H9 (cell line): ENCODE measurements at regions not wholly inside any gene's neighbourhood (a gene's known extent, or its start where the extent isn't known, plus 50 kb on each side); places are given as distances from the start of the nearest gene placed in this dataset.

Experiments used
- DNase-seq: peaks from one replicate; pipeline ENCODE4 v3.0.0-alpha.2; 2017
- H2AFZ ChIP-seq: one replicate; pipeline ENCODE4 v1.6.1; 2013; ENCODE audit warnings: mild to moderate bottlenecking, low read length, control low read depth, moderate library complexity
- H2AK5ac ChIP-seq: 2 replicates; pipeline ENCODE4 v1.6.1; 2013; ENCODE audit warnings: low read length, control low read depth, mixed read lengths; ENCODE audit not compliant: insufficient read length
- H2BK120ac ChIP-seq: one replicate; pipeline ENCODE4 v1.6.1; 2013; ENCODE audit warnings: low read depth, mild to moderate bottlenecking, low read length, control low read depth, inconsistent platforms; ENCODE audit not compliant: poor library complexity, severe bottlenecking
- H2BK12ac ChIP-seq: 2 replicates; pipeline ENCODE4 v1.6.1; 2013; ENCODE audit warnings: low read length, control low read depth, mixed read lengths, low read depth; ENCODE audit not compliant: insufficient read length
- H2BK15ac ChIP-seq: 2 replicates; pipeline ENCODE4 v1.6.1; 2013; ENCODE audit warnings: low read depth, low read length, control low read depth
- H2BK20ac ChIP-seq: one replicate; pipeline ENCODE4 v1.6.1; 2013; ENCODE audit warnings: low read depth, mild to moderate bottlenecking, low read length, control low read depth, inconsistent platforms; ENCODE audit not compliant: poor library complexity, severe bottlenecking
- H2BK5ac ChIP-seq: 2 replicates; pipeline ENCODE4 v1.6.1; 2013; ENCODE audit warnings: low read length, control low read depth, mixed read lengths; ENCODE audit not compliant: insufficient read length
- H3K14ac ChIP-seq: 2 replicates; pipeline ENCODE4 v1.6.1; 2013; ENCODE audit warnings: low read length, control low read depth; ENCODE audit not compliant: insufficient read depth
- H3K18ac ChIP-seq: 2 replicates; pipeline ENCODE4 v1.6.1; 2013; ENCODE audit warnings: low read depth, mild to moderate bottlenecking, mixed read lengths, low read length, control low read depth; ENCODE audit not compliant: insufficient read length
- H3K23ac ChIP-seq: 2 replicates; pipeline ENCODE4 v1.6.1; 2013; ENCODE audit warnings: low read length, control low read depth, mixed read lengths, low read depth; ENCODE audit not compliant: insufficient read length
- H3K23me2 ChIP-seq: 2 replicates; pipeline ENCODE4 v1.6.1; 2013; ENCODE audit warnings: low read depth, mild to moderate bottlenecking, mixed read lengths, low read length, control low read depth; ENCODE audit not compliant: insufficient read length, poor library complexity, severe bottlenecking
- H3K27ac ChIP-seq: 2 replicates; pipeline ENCODE4 v1.5.1; 2013; ENCODE audit warnings: low read length, control low read depth, mixed read lengths, low read depth; ENCODE audit not compliant: insufficient read length
- H3K27me3 ChIP-seq: 2 replicates; pipeline ENCODE4 v1.6.1; 2013; ENCODE audit warnings: low read length, control low read depth, inconsistent platforms; ENCODE audit not compliant: insufficient read depth
- H3K4ac ChIP-seq: 2 replicates; pipeline ENCODE4 v1.6.1; 2013; ENCODE audit warnings: low read depth, mild to moderate bottlenecking, control low read depth, inconsistent platforms, low read length, moderate library complexity
- H3K4me1 ChIP-seq: 2 replicates; pipeline ENCODE4 v1.6.1; 2013; ENCODE audit warnings: low read length, control low read depth, inconsistent platforms; ENCODE audit not compliant: insufficient read depth
- H3K4me2 ChIP-seq: 2 replicates; pipeline ENCODE4 v1.6.1; 2013; ENCODE audit warnings: low read length, control low read depth, mixed read lengths; ENCODE audit not compliant: insufficient read length, insufficient read depth
- H3K56ac ChIP-seq: 2 replicates; pipeline ENCODE4 v1.6.1; 2013; ENCODE audit warnings: low read depth, mild to moderate bottlenecking, mixed read lengths, low read length, control low read depth; ENCODE audit not compliant: insufficient read length
- H3K79me1 ChIP-seq: 2 replicates; pipeline ENCODE4 v1.6.1; 2013; ENCODE audit warnings: low read depth, mild to moderate bottlenecking, moderate library complexity, low read length, control low read depth, inconsistent platforms; ENCODE audit not compliant: insufficient read depth, poor library complexity, severe bottlenecking
- H3K79me2 ChIP-seq: 2 replicates; pipeline ENCODE4 v1.6.1; 2013; ENCODE audit warnings: low read length, control low read depth, inconsistent platforms; ENCODE audit not compliant: insufficient read depth
- H3K9ac ChIP-seq: 2 replicates; pipeline ENCODE4 v1.6.1; 2013; ENCODE audit warnings: low read length, control low read depth, mixed read lengths; ENCODE audit not compliant: insufficient read length; ENCODE audit errors: extremely low read depth
- H3K9me3 ChIP-seq: one replicate; pipeline ENCODE4 v1.6.1; 2013; ENCODE audit warnings: low read depth, low read length, inconsistent platforms; ENCODE audit not compliant: control insufficient read depth
- H3T11ph ChIP-seq: one replicate; pipeline ENCODE4 v1.6.1; 2013; ENCODE audit warnings: mild to moderate bottlenecking, low read length, control low read depth, inconsistent platforms
- H4K20me1 ChIP-seq: one replicate; pipeline ENCODE4 v1.6.1; 2013; ENCODE audit not compliant: control insufficient read depth, insufficient read length, insufficient read depth
- H4K5ac ChIP-seq: 2 replicates; pipeline ENCODE4 v1.6.1; 2013; ENCODE audit warnings: low read depth, mild to moderate bottlenecking, mixed read lengths, low read length, control low read depth; ENCODE audit not compliant: insufficient read length
- H4K8ac ChIP-seq: replicated peaks from 2 replicates; pipeline ENCODE4 v1.6.1; 2013; ENCODE audit warnings: low read length, control low read depth, mixed read lengths, low read depth; ENCODE audit not compliant: insufficient read length
- H4K91ac ChIP-seq: 2 replicates; pipeline ENCODE4 v1.6.1; 2013; ENCODE audit warnings: low read depth, mild to moderate bottlenecking, moderate library complexity, mixed read lengths, low read length, control low read depth; ENCODE audit not compliant: insufficient read length
- H3K27ac Mint-ChIP-seq, 3 experiments: 2 replicates in 2 of 3; 3 replicates in 1 of 3; pipeline ENCODE4 v1.8.0; 2020 to 2021; ENCODE audit warnings: mixed read lengths in 3 of 3, mild to moderate bottlenecking in 1 of 3, moderate library complexity in 1 of 3
- H3K27me3 Mint-ChIP-seq: 2 replicates; pipeline ENCODE4 v1.8.0; 2021; ENCODE audit warnings: low read depth, mild to moderate bottlenecking, moderate library complexity, mixed read lengths
- H3K36me3 Mint-ChIP-seq, 3 experiments: 2 replicates in 2 of 3; 3 replicates in 1 of 3; pipeline ENCODE4 v1.8.0; 2020 to 2021; ENCODE audit warnings: low read depth in 3 of 3, mixed read lengths in 3 of 3; ENCODE audit not compliant: insufficient read depth in 1 of 3
- H3K4me1 Mint-ChIP-seq, 2 experiments: 2 replicates each; pipeline ENCODE4 v1.8.0; 2020; ENCODE audit warnings: mixed read lengths in 2 of 2
- H3K4me3 Mint-ChIP-seq, 2 experiments: 2 replicates in 1 of 2; 3 replicates in 1 of 2; pipeline ENCODE4 v1.8.0; 2020 to 2021; ENCODE audit warnings: mild to moderate bottlenecking in 2 of 2, mixed read lengths in 2 of 2, moderate library complexity in 1 of 2
- H3K9me3 Mint-ChIP-seq, 2 experiments: 2 replicates in 1 of 2; 3 replicates in 1 of 2; pipeline ENCODE4 v1.8.0; 2020; ENCODE audit warnings: mild to moderate bottlenecking in 2 of 2, mixed read lengths in 2 of 2, moderate library complexity in 1 of 2
- CTCF ChIP-seq: fragments of 200-600 bp; sonication (generic); conservative IDR thresholded peaks from 3 replicates; pipeline ENCODE4 v1.8.0; 2021; ENCODE audit warnings: antibody characterized with exemption, mild to moderate bottlenecking
- WGBS: extraction: QIAGEN DNeasy Blood & Tissue Kit; methylation state at CpG from one replicate; pipeline ENCODE4 v1.1.7; 2013; ENCODE audit warnings: missing lambda C conversion rate, low lambda C conversion rate, mixed read lengths; ENCODE audit not compliant: insufficient read length; ENCODE audit errors: extremely low coverage; 5-methylcytosine and 5-hydroxymethylcytosine counted together

GRCh38 chr11:11756718-11757117, 85.1 kb upstream of the USP47 start:
- Histone ChIP-seq H3K23me2 (no peaks in the 10 kb centered on the region), H3K23ac (no peak overlapping the region), H2BK120ac (no peak overlapping the region), H3K79me1 (no peaks in the 10 kb centered on the region), H4K20me1 (no peaks in the 10 kb centered on the region), H3K27me3 (no peaks in the 10 kb centered on the region), H3K27ac (no peak overlapping the region), H3K56ac (no peak overlapping the region), H4K8ac (no peak overlapping the region), H3T11ph (no peak overlapping the region), H3K18ac (no peak overlapping the region), H2AFZ (no peak overlapping the region), H3K4me1 (peaks cover 4% of the 10 kb centered on the region; the same call in 1 of the 2 replicates), H4K91ac (no peak overlapping the region), H3K9ac (no peak overlapping the region), H2AK5ac (no peak overlapping the region), H3K9me3 (no peaks in the 10 kb centered on the region), H2BK20ac (no peak overlapping the region), H2BK15ac (no peak overlapping the region), H3K4me2 (no peak overlapping the region), H3K14ac (no peak overlapping the region), H3K79me2 (no peaks in the 10 kb centered on the region), H2BK5ac (no peak overlapping the region), H2BK12ac (no peak overlapping the region), H4K5ac (no peak overlapping the region), H3K4ac (no peak overlapping the region)
- H3K27ac Mint-ChIP-seq, result no peak overlapping the region
- no peaks in the 10 kb centered on the region for H3K36me3 Mint-ChIP-seq
- peaks cover 4% of the 10 kb centered on the region for H3K27me3 Mint-ChIP-seq
- no peak overlapping the region for H3K4me3 Mint-ChIP-seq
- no peak for TF ChIP-seq CTCF
- H3K9me3 Mint-ChIP-seq, result no peaks in the 10 kb centered on the region
- DNase-seq, result no peak
- peaks cover 22 to 24% of the 10 kb centered on the region in 2 experiments for H3K4me1 Mint-ChIP-seq
- WGBS, result no CpG with 5 or more reads among the region's 3 CpGs
